B cell (primary cell): ENCODE measurements at regions not wholly inside any gene's neighbourhood (a gene's known extent, or its start where the extent isn't known, plus 50 kb on each side); places are given as distances from the start of the nearest gene placed in this dataset.

Experiments
- ATAC-seq: fragments of 200-7000 bp; cut with Tn5 transposase; one replicate; pipeline ENCODE4 v1.10.0; 2021; ENCODE audit warnings: low read depth, mild to moderate bottlenecking, moderate number of reproducible peaks, moderate library complexity
- CTCF ChIA-PET: fragments of 350-600 bp; sonication (Branson Sonifier 250); formaldehyde crosslinking; loops from one replicate; lab custom pipeline; 2021; ENCODE audit warnings: antibody characterized with exemption, inconsistent platforms; lab: Charles Lee
- POLR2A ChIA-PET: fragments of 350-600 bp; sonication (Branson Sonifier 250); formaldehyde crosslinking; loops from one replicate; lab custom pipeline; 2021; ENCODE audit warnings: antibody characterized with exemption; lab: Charles Lee
- DNase-seq: peaks from one replicate; pipeline ENCODE4 v3.0.0; 2013
- H2AFZ ChIP-seq: 2 replicates; pipeline ENCODE4 v1.6.1; 2012; ENCODE audit warnings: mild to moderate bottlenecking, low read depth, low read length; ENCODE audit not compliant: insufficient read depth, poor library complexity, severe bottlenecking
- H3K27ac ChIP-seq, 2 donors: 1 replicate in 1 of 2; 2 replicates in 1 of 2; pipeline ENCODE4 v1.5.1; 2012 to 2013; ENCODE audit warnings: low read length in 2 of 2, mild to moderate bottlenecking in 2 of 2, moderate library complexity in 1 of 2
- H3K27me3 ChIP-seq, 4 experiments: fragments of 200-600 bp in 1 of 4; sonication (generic) in 1 of 4; replicated peaks in 1 of 4; 1 replicate in 2 of 4; 2 replicates in 2 of 4; pipeline versions ENCODE4 v1.6.1 to v1.7.0; 2013 to 2016; ENCODE audit warnings: low read length in 3 of 4, mild to moderate bottlenecking in 2 of 4, mixed read lengths in 1 of 4, moderate library complexity in 1 of 4; ENCODE audit not compliant: insufficient read depth in 4 of 4, control insufficient read depth in 3 of 4; ENCODE audit errors: control extremely low read depth in 1 of 4
- H3K36me3 ChIP-seq, 2 experiments: replicated peaks in 1 of 2; 1 replicate in 1 of 2; 2 replicates in 1 of 2; pipeline versions ENCODE4 v1.6.1 to v1.7.1; 2013; ENCODE audit warnings: low read length in 1 of 2; ENCODE audit not compliant: insufficient read depth in 2 of 2, control insufficient read depth in 1 of 2; ENCODE audit errors: control extremely low read depth in 1 of 2, extremely low read depth in 1 of 2
- H3K4me1 ChIP-seq, 2 donors: fragments of 200-600 bp in 1 of 2; sonication (generic) in 1 of 2; 1 replicate in 1 of 2; 2 replicates in 1 of 2; pipeline versions ENCODE4 v1.5.1 to v1.6.1; 2013 to 2017; ENCODE audit warnings: low read length in 2 of 2; ENCODE audit not compliant: control insufficient read depth in 2 of 2, insufficient read depth in 2 of 2
- H3K4me2 ChIP-seq: replicated peaks from 2 replicates; pipeline ENCODE3; 2012; ENCODE audit warnings: mild to moderate bottlenecking, low read depth, low read length; ENCODE audit not compliant: poor library complexity, severe bottlenecking
- H3K4me3 ChIP-seq, 5 experiments: fragments of 200-600 bp in 1 of 5; sonication (generic) in 1 of 5; 1 replicate in 3 of 5; 2 replicates in 2 of 5; pipeline versions ENCODE4 v1.5.1 to v1.7.0; 2011 to 2016; ENCODE audit warnings: low read length in 4 of 5, mild to moderate bottlenecking in 4 of 5, low read depth in 2 of 5, control low read depth in 1 of 5, moderate library complexity in 1 of 5; ENCODE audit not compliant: insufficient read depth in 1 of 5; ENCODE audit errors: control extremely low read depth in 1 of 5, extremely low read depth in 1 of 5
- H3K79me2 ChIP-seq: fragments of 200-600 bp; sonication (generic); one replicate; pipeline ENCODE4 v1.6.0; 2016; ENCODE audit warnings: low read length; ENCODE audit not compliant: control insufficient read depth, insufficient read depth
- H3K9ac ChIP-seq: fragments of 200-600 bp; sonication (generic); 2 replicates; pipeline ENCODE4 v1.6.1; 2017; ENCODE audit warnings: mild to moderate bottlenecking, low read length, moderate library complexity
- H3K9me3 ChIP-seq, 3 donors: one replicate each; pipeline versions ENCODE4 v1.6.1 to v1.7.1; 2013; ENCODE audit warnings: low read length in 2 of 3; ENCODE audit not compliant: control insufficient read depth in 2 of 3, insufficient read depth in 1 of 3; ENCODE audit errors: control extremely low read depth in 1 of 3
- H4K20me1 ChIP-seq: 2 replicates; pipeline ENCODE4 v1.6.0; 2012; ENCODE audit warnings: mild to moderate bottlenecking, low read length; ENCODE audit not compliant: insufficient read depth, control insufficient read depth, poor library complexity, severe bottlenecking
- H3K27ac Mint-ChIP-seq: one replicate; pipeline ENCODE4 v1.8.0; 2021; ENCODE audit warnings: mixed read lengths
- H3K27me3 Mint-ChIP-seq: one replicate; pipeline ENCODE4 v1.8.0; 2021; ENCODE audit warnings: mixed read lengths
- H3K4me1 Mint-ChIP-seq: one replicate; pipeline ENCODE4 v1.8.0; 2021; ENCODE audit warnings: mixed read lengths
- H3K4me3 Mint-ChIP-seq: one replicate; pipeline ENCODE4 v1.8.0; 2021; ENCODE audit warnings: mixed read lengths
- H3K9me3 Mint-ChIP-seq: one replicate; pipeline ENCODE4 v1.8.0; 2022; ENCODE audit warnings: mixed read lengths; ENCODE audit not compliant: insufficient read depth
- CTCF ChIP-seq: fragments of 200-600 bp; IDR thresholded peaks from one replicate; pipeline ENCODE4 v1.8.0; 2022; ENCODE audit warnings: antibody characterized with exemption, mild to moderate bottlenecking
- EZH2 ChIP-seq: IDR thresholded peaks from 2 replicates; pipeline ENCODE4 v1.6.1; 2012; ENCODE audit warnings: borderline replicate concordance, low read depth, mild to moderate bottlenecking, moderate library complexity, low read length; ENCODE audit not compliant: insufficient read depth, poor library complexity, severe bottlenecking
- WGBS: methylation state at CpG from one replicate; pipeline ENCODE4 v1.1.5; 2013; ENCODE audit warnings: missing lambda C conversion rate; ENCODE audit not compliant: insufficient coverage; 5-methylcytosine and 5-hydroxymethylcytosine counted together
- intact Hi-C: fragments of 100-400 bp; cut with micrococcal nuclease; formaldehyde crosslinking; loops from one replicate; pipeline ENCODE4 v1.10.0; 2022

GRCh38 chr9:130768265-130768664 is 66.8 kb upstream of the ABL1 start:
- TF ChIP-seq EZH2 (no peak), CTCF (no peak)
- Histone ChIP-seq H3K4me3 (no peak overlapping the region), H3K4me2 (no peak overlapping the region), H4K20me1 (peaks cover 40% of the 10 kb centered on the region), H3K27me3 (no peaks in the 10 kb centered on the region), H3K79me2 (peaks cover 76% of the 10 kb centered on the region), H3K4me1 (peaks cover 11 to 27% of the 10 kb centered on the region in 2 donors), H2AFZ (no peak overlapping the region), H3K36me3 (no peaks in the 10 kb centered on the region), H3K9me3 (no peaks in the 10 kb centered on the region), H3K9ac (no peak overlapping the region), H3K27ac (no peak overlapping the region)
- ChIA-PET POLR2A (interaction anchor here (0.5 kb wide), 1 partner anchor 671 kb away, joined by 3 read pairs; no protein-coding TSS in a partner anchor), CTCF (interaction anchor here (3.0 kb wide), 1 partner anchor 98 kb away, joined by 11 read pairs; no protein-coding TSS in a partner anchor)
- peaks cover 52% of the 10 kb centered on the region for H3K4me1 Mint-ChIP-seq
- 65% methylated on average over 5 of the region's 6 CpGs for WGBS
- no peaks in the 10 kb centered on the region for H3K27me3 Mint-ChIP-seq
- H3K27ac Mint-ChIP-seq, result no peak overlapping the region
- DNase-seq (no peak), ATAC-seq (no peak)
- intact Hi-C loops, result no loop called here
- H3K4me3 Mint-ChIP-seq, result no peak overlapping the region
- H3K9me3 Mint-ChIP-seq, result no peaks in the 10 kb centered on the region

DNA sequence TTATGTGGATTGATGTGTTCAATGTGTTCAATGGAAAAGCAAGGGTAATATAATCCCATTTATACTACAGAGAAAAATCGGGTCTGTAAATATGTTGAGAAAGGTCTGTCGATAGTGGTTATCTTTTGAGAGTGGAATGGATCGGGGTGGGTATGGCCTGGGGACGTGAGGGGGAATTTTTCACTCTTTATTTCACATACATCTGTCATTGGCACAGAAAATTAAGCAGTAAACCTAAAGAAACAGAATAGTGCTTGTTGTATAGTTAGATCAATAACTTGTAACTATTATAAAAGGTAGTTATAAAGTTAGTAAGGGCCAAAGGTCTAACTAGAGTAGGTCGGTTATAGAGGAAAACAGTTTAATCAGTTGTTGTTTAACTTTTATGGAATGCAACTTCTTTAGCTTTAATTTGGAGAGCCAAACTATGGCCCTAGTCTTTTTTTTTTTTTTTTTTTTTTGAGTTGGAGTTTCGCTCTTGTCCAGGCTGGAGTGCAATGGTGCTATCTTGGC is 66.1 kb upstream of the ABL1 start:
- ATAC-seq (no peak), DNase-seq (no peak)
- Histone ChIP-seq H4K20me1 (peaks cover 41% of the 10 kb centered on the region), H3K4me2 (no peak overlapping the region), H3K27ac (no peak overlapping the region), H3K9ac (no peak overlapping the region), H3K4me3 (no peak overlapping the region), H3K27me3 (no peaks in the 10 kb centered on the region), H3K36me3 (no peaks in the 10 kb centered on the region), H2AFZ (no peak overlapping the region), H3K4me1 (peaks cover 11 to 27% of the 10 kb centered on the region in 2 donors), H3K79me2 (peaks cover 75% of the 10 kb centered on the region), H3K9me3 (no peaks in the 10 kb centered on the region)
- H3K27ac Mint-ChIP-seq, result no peak overlapping the region
- H3K27me3 Mint-ChIP-seq, result no peaks in the 10 kb centered on the region
- intact Hi-C loops, result no loop called here
- H3K9me3 Mint-ChIP-seq, result no peaks in the 10 kb centered on the region
- no peak overlapping the region for H3K4me3 Mint-ChIP-seq
- CTCF ChIA-PET, result interaction anchor here (0.6 to 3.0 kb wide), 4 partner anchors 30 to 288 kb away, joined by 3 to 11 read pairs (median 4); no protein-coding TSS in a partner anchor
- POLR2A ChIA-PET, result no interaction called here
- peaks cover 46% of the 10 kb centered on the region for H3K4me1 Mint-ChIP-seq
- TF ChIP-seq EZH2 (no peak), CTCF (no peak)
- no CpG with 5 or more reads among the region's 6 CpGs for WGBS
